Astrocyte (in vitro differentiated cells and primary cell): ENCODE measurements at regions not wholly inside any gene's neighbourhood (a gene's known extent, or its start where the extent isn't known, plus 50 kb on each side); places are given as distances from the start of the nearest gene placed in this dataset.

Experiments
- EZH2 ChIP-seq: IDR thresholded peaks from 2 replicates; pipeline ENCODE4 v1.6.1; 2012; ENCODE audit warnings: mild to moderate bottlenecking, low read length, inconsistent platforms; ENCODE audit not compliant: insufficient read depth
- TF ChIP-seq, protein P1 (sequence below): IDR thresholded peaks from 2 replicates; pipeline ENCODE4 v1.5.1; 2011; ENCODE audit warnings: low read depth, mild to moderate bottlenecking, inconsistent platforms, low read length, moderate library complexity; ENCODE audit not compliant: insufficient read depth

DNA sequence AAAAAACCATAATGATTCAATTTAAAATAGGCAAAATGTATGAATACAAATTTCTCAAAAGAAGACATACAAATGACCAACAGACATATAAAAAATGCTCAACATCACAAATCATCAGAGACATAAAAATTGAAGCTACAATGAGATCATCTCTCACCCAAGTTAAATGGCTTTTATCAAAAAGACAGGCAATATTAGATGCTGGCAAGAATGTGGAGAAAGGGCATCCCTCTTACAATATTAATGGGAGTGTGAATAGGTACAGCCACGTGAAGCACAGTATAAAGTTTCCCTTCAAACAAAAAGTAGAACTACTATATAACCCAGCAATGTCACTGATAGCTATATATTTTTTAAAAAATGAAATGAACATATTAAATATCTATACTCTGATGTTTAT, 1481.7 kb downstream of the AMY1C start:
- TF ChIP-seq, protein P1, sequence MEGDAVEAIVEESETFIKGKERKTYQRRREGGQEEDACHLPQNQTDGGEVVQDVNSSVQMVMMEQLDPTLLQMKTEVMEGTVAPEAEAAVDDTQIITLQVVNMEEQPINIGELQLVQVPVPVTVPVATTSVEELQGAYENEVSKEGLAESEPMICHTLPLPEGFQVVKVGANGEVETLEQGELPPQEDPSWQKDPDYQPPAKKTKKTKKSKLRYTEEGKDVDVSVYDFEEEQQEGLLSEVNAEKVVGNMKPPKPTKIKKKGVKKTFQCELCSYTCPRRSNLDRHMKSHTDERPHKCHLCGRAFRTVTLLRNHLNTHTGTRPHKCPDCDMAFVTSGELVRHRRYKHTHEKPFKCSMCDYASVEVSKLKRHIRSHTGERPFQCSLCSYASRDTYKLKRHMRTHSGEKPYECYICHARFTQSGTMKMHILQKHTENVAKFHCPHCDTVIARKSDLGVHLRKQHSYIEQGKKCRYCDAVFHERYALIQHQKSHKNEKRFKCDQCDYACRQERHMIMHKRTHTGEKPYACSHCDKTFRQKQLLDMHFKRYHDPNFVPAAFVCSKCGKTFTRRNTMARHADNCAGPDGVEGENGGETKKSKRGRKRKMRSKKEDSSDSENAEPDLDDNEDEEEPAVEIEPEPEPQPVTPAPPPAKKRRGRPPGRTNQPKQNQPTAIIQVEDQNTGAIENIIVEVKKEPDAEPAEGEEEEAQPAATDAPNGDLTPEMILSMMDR = no peak
- TF ChIP-seq EZH2 = no peak
